Activated T-cell treated with anti-CD3 and anti-CD28 coated beads for 4 hours (primary cell): ENCODE measurements at regions not wholly inside any gene's neighbourhood (a gene's known extent, or its start where the extent isn't known, plus 50 kb on each side); places are given as distances from the start of the nearest gene placed in this dataset.

Experiments
- DNase-seq: peaks from one replicate; pipeline ENCODE4 v3.0.0-alpha.2; 2020

DNA sequence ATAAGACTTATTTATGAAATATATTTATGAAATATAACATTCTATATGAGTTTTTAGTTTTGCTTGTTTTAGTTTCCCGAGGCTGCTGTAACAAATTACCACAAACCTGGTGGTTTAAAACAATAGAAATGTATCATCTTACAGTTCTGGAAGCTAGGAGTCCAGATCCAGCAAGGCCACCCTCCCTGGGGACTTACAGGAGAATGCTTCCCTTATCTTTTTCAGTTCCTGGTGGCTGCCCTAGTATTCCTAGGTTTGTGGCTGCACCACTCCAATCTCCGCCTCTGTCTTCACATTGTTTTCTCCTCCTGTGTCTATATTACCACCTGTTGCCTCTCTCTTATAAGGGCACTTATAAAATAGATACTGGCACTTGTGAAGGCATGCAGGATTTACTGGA, 877.8 kb downstream of the TUSC7 start:
- DNase-seq, result no peak

- no peak for DNase-seq
These were observed 879.9 kb downstream of the TUSC7 start for GRCh38 chr3:117589454-117589853.

GRCh38 chr3:117595615-117596014, 886.0 kb downstream of the TUSC7 start:
- no peak for DNase-seq

- no peak for DNase-seq
These were observed 886.9 kb downstream of the TUSC7 start for GRCh38 chr3:117596503-117596902.

DNA sequence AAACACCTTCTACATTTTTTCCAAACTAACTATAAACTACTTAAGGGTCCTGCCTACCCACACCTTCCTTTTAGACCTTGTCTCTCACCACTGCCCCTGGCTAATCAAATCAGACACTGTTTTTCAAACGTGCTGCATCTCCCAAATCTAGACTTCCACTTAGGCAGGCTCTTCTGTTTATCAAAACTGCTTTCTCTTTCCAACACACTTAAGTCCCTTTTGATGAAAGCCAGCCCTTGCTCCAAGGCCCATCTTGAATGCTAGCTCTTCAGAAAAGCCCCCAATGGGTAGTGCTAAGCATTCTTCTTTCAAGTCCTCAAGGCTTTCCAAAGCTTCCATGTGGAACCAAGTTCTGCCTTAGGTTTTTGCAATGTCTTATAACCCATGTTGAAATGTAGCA, 888.3 kb downstream of the TUSC7 start:
- no peak for DNase-seq

DNA sequence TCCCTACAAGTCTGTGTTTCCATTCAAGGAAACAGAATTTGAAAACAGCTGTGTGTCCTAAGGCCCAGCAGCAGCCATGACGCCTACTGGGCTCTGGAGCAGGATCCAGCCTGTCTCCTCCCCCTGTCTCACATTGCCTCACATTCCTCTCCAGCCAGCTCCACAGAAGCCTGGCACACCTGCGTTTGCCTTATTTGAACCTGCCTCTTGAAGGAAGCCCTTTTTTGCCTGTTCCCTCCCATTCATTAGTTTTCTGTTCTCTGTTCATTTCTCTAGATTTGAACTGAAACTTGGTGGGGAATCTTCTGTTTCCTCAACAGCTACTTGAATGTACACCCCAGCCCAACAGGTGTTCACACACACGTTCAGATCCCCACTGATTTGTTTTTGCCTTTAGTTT, 890.5 kb downstream of the TUSC7 start:
- DNase-seq, result no peak

- no peak for DNase-seq
These were observed 891.1 kb downstream of the TUSC7 start for GRCh38 chr3:117600666-117601065.

DNA sequence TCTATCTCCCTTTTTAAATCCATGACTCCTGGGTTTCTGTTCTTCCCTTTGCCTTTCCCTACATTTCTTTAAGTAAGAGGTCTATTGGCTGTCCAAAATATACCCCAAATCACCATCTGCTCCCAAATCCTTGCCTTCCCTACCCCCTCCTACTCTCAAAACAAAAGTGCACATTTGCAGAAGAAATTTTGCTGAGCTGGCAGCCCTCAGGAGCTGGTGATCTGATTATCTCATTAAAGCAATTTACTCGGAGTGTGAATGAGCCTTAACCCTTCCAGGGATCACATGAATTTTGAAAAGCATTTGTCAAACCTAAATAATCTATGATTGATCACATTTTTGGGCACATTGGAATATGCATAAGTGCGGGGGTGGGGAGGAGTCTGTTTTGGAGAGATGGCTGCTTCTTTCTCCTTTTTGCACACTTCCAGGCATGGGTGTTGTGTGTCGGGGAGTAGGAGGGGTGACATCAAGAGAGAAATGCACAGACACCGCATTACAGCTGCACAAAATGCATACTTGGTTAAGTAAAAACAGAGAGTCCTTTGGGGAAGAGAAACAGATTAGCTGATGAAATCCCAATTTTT, 892.6 kb downstream of the TUSC7 start:
- no peak for DNase-seq

- no peak for DNase-seq
These were observed 893.5 kb downstream of the TUSC7 start for GRCh38 chr3:117603097-117603496.

GRCh38 chr3:117606866-117607265, 897.3 kb downstream of the TUSC7 start:
- no peak for DNase-seq

GRCh38 chr3:117609330-117609729, 899.8 kb downstream of the TUSC7 start:
- no peak for DNase-seq

- DNase-seq, result no peak
These were observed 900.6 kb downstream of the TUSC7 start for GRCh38 chr3:117610156-117610555.

- DNase-seq, result no peak
These were observed 901.6 kb downstream of the TUSC7 start for GRCh38 chr3:117611211-117611610.

GRCh38 chr3:117616227-117616626, 906.6 kb downstream of the TUSC7 start:
- no peak for DNase-seq

DNA sequence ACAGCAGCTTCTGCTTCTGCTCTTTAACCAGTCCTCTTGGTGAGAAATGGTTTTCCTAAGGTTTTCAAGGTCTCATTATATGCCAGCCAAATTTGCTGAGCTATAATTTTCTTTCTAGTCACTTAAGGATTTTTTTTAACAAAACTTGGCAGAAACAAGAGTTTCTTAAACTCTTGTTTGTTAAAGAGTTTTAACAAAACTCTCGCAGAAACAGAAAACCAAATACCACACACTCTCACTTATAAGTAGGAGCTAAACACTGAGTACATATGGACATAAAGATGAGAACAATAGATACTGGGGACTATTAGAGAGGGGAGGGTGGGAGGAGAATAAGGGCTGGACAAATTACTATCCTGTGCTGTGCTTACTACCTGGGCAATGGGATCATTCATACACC, 908.3 kb downstream of the TUSC7 start:
- no peak for DNase-seq

DNA sequence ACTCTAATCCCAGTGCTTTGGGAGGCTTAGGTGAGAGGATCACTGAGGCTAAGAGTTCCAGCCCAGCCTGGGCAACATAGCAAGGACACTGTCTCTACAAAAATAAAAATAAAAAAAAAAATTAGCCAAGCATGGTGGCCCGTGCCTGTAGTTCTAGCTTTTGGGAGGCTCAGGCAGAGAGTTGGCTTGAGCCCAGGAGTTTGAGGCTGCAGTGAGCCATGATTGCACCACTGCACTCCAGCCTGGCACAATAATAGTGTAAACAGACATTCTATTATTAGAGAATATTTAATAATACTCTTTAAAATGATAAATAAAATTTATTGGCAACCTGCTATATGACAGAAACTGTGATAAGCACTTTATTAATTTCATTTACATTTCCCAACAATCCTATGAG, 908.9 kb downstream of the TUSC7 start:
- no peak for DNase-seq

- DNase-seq, result no peak
These were observed 910.2 kb downstream of the TUSC7 start for GRCh38 chr3:117619805-117620204.

DNA sequence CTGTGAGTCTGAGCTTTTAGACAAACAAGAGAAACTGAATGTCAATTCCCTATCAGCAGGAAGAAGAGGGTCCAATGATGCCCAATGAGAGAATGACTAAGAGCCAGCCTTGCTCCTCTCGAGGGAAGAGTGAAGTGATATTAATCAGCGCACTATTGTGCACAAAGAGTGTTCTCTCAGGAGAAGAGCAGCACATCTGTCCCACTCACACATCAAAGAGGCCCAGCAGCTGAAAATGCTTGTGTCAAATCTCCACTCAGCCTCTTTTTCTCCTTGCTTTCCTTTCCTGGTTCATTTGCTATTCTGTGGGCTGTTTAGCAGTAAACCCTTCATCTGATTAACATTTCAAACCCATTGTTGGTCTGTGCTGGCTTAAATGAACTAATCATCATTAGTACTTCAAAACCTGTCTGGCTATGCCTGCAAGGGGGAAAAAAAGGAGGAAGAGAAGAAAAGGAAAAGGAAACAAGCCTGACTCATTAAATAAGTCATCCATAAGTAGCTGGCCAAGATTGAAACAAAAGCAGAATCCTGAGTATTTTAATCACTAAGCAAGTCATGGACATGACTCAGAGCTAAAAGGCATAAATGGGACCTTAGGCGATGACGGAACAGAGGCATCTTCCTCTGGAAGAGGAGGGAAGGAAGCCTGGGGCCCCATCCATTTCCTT, 912.7 kb downstream of the TUSC7 start:
- no peak for DNase-seq

DNA sequence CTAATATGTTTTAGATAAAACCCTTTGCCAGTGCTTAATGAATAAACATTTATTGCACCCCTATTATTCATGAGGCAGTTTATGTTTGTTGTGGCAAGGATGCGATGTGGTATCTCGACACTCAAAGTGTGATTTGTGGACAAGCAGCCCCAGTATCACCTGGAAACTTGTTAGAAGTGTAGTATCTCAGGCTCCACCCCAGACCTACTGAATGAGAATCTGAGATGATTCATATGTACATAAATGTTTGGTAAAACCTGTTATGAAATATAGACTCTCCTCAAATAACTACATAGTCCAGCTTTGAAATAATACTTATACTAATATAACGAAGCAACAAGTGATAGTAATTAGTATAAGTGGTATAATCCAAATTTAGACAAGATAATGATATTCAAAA, 914.8 kb downstream of the TUSC7 start:
- no peak for DNase-seq

GRCh38 chr3:117625174-117625573, 915.6 kb downstream of the TUSC7 start:
- DNase-seq, result no peak

GRCh38 chr3:117626577-117626976, 917.0 kb downstream of the TUSC7 start:
- no peak for DNase-seq

- DNase-seq, result no peak
These were observed 919.3 kb downstream of the TUSC7 start for GRCh38 chr3:117628823-117629291.

- DNase-seq, result no peak
These were observed 919.9 kb downstream of the TUSC7 start for GRCh38 chr3:117629505-117629904.

DNA sequence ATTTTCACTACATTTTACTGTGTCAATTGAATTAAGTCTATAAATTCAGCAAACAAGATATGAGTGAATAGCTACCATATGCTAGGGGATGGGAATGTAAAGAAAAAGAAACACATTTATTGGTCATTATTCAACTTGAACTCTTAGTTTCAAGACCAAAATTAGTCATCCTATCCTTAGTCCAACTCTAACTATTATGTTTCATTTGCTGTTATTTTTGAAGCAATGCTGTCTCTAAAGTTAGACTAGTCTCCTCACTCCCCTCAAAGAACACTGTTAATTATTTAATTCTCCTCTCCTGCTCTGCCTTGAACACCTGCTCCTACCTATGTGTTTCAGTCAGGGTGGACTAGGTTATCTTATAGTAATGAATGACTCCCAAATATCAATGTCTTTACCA, 920.9 kb downstream of the TUSC7 start:
- DNase-seq, result no peak

DNA sequence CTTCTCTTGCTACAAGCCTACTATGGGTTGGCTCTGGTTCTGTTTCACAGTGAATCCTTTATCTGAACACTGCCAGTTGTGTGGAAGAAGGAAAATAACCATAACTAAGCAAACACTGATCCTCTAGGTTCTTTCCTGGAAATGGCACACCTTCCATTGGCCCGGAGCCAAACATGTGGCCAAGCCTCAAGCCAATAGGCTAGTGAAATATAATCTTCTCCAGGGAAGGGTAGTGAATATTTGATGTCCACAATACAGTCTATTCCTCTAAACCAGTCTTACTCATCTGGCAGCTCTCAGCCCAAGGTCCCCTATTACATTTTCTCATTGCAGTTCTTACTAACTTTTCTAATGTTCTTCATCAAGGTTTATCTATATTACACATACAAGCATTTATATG, 921.3 kb downstream of the TUSC7 start:
- no peak for DNase-seq
